GM13977 (cell line): ENCODE measurements at regions not wholly inside any gene's neighbourhood (a gene's known extent, or its start where the extent isn't known, plus 50 kb on each side); places are given as distances from the start of the nearest gene placed in this dataset.

Source experiments
- DNase-seq: peaks from one replicate; pipeline ENCODE4 v3.0.0; 2012; ENCODE audit warnings: low spot score
- CTCF ChIP-seq: IDR thresholded peaks from 2 replicates; pipeline ENCODE4 v1.5.1; 2012; ENCODE audit warnings: mild to moderate bottlenecking, control low read depth; ENCODE audit not compliant: insufficient read depth; ENCODE audit errors: extremely low read depth, missing control alignments
- in situ Hi-C: fragments of 300-500 bp; cut with MboI; formaldehyde crosslinking; loops from one replicate; pipeline ENCODE4 v1.12.0; 2022; ENCODE audit warnings: low sequenced_read_pairs, low pct_unique_long_range_greater_than_20kb, mixed read lengths, inconsistent platforms; ENCODE audit not compliant: unreplicated experiment

DNA sequence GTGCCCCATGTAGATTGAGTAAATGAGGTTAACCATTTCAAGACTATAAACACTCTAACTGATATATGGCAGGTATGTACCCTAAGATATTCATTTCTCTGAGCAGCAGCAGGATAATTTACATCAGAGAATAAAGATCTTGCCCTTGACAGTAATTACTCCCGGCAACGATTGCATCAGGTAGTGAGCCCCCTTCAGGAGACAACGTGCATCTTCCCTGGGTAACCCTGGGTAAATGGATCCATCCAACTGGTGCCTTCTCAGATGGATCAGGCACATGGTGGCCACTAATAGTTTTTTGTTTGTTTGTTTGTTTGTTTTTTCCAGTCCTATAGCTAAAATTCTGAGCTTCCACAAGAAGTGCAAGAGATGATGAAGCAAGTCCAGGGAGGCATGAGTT lies 469.4 kb upstream of the SLC35B3 start:
- TF ChIP-seq CTCF: peak; percentile 39
- in situ Hi-C loops: no loop called here
- no peak for DNase-seq

DNA sequence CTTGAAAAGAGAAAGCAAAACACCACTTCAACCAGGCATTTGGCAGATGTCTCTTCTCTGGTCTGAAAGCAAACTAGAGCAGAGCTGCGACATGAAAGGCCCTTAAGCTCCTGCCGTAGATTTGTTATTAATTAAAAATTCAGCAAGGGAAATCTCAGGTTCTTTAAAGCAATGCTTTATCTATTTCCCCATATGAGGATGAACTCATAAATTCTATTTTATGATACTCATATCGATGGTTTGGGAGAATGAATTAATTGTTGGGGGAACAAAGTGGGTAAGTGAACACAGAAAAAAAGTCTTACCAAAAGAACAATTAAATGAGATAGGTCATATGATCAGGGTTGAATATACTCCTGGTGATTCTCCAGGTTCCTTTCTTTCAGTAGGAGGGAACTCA lies 464.7 kb upstream of the SLC35B3 start:
- no peak for TF ChIP-seq CTCF
- no peak for DNase-seq
- in situ Hi-C loops: no loop called here

- no peak for TF ChIP-seq CTCF
- in situ Hi-C loops: no loop called here
- DNase-seq: no peak
These were observed 454.2 kb upstream of the SLC35B3 start for GRCh38 chr6:8889514-8889913.

GRCh38 chr6:8888468-8888867 lies 453.1 kb upstream of the SLC35B3 start:
- in situ Hi-C loops: no loop called here
- DNase-seq: peak; percentile 47
- peak; percentile 39 for TF ChIP-seq CTCF

DNA sequence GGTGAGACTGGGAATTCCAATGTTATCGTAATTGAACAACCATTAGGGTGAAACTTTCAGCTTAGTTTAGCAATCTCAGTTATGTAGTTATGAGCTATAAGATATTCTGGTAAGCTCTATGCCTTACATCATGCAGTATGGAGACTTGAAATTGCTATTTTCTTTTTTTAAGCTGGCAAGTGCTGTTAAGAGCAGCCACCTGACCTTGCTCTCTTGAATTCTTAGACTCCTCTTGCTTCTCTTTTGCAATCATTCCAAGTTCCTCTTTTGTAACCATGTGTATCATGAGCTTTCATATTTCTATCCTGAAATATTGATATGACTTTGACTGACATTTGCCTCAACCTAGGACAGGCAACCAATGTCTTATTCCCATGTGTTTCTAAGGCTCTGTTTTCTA lies 446.3 kb upstream of the SLC35B3 start:
- no peak for DNase-seq
- in situ Hi-C loops: no loop called here
- TF ChIP-seq CTCF: no peak

- DNase-seq: no peak
- in situ Hi-C loops: no loop called here
- no peak for TF ChIP-seq CTCF
These were observed 444.0 kb upstream of the SLC35B3 start for GRCh38 chr6:8879334-8879733.

DNA sequence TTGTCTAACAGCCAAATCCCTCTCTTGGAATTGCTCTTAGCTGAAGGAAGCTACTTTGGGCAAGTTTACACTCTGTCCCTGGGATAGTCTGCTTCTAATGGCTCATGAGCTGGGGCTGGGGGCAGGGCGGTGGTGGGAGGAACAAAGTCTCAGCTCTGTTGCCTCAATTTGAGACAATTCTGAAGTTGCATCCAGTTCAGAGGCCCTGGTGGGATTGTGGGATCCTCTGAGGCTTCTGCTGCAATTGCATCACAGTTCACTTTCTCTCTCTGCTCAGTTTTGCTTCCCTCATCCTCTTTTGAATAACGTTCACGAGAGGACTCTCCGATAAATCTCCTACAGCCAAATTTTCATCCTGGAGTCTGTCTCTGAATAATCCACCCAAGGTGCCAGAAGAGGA lies 440.6 kb upstream of the SLC35B3 start:
- DNase-seq: no peak
- in situ Hi-C loops: no loop called here
- no peak for TF ChIP-seq CTCF
